IMR-90 (cell line): ENCODE measurements at regions not wholly inside any gene's neighbourhood (a gene's known extent, or its start where the extent isn't known, plus 50 kb on each side); places are given as distances from the start of the nearest gene placed in this dataset.

ENCODE experiments used
- ATAC-seq: fragments of 200-7000 bp; cut with Tn5 transposase; 2 replicates; pipeline ENCODE4 v1.9.1; 2020; ENCODE audit warnings: low read depth, mild to moderate bottlenecking, moderate library complexity
- BruUV-seq: library from RNA; stranded (reverse); fragments of 400-500 nt; replicated peaks from 2 replicates; lab custom pipeline; 2021; lab: Mats Ljungman, UMichigan
- CTCF ChIA-PET: fragments of 300-600 bp; formaldehyde crosslinking; extraction: SDS; loops from one replicate; lab custom pipeline; 2021; ENCODE audit warnings: antibody characterized with exemption; lab: Yijun Ruan, JAX
- POLR2A ChIA-PET: fragments of 300-600 bp; sonication (Branson Sonifier 250); formaldehyde crosslinking; loops from one replicate; lab custom pipeline; 2022; ENCODE audit warnings: antibody characterized with exemption; ENCODE audit not compliant: unreplicated experiment; lab: Charles Lee
- DNase-seq: peaks from one replicate; pipeline ENCODE4 v3.0.0; 2013
- H2AFZ ChIP-seq: replicated peaks from 2 replicates; pipeline ENCODE3; 2013; ENCODE audit warnings: low read length, mild to moderate bottlenecking; ENCODE audit not compliant: poor library complexity
- H2AK5ac ChIP-seq: 2 replicates; pipeline ENCODE4 v1.6.1; 2013; ENCODE audit warnings: low read depth, low read length, inconsistent platforms
- H2AK9ac ChIP-seq: replicated peaks from 2 replicates; pipeline ENCODE3; 2013; ENCODE audit warnings: mild to moderate bottlenecking, low read depth, low read length, moderate library complexity; ENCODE audit not compliant: poor library complexity
- H2BK120ac ChIP-seq: 2 replicates; pipeline ENCODE4 v1.6.1; 2013; ENCODE audit warnings: low read depth, low read length, inconsistent platforms
- H2BK15ac ChIP-seq: 3 replicates; pipeline ENCODE4 v1.6.1; 2013; ENCODE audit warnings: low read depth, low read length, inconsistent platforms
- H2BK20ac ChIP-seq: 2 replicates; pipeline ENCODE4 v1.6.1; 2013; ENCODE audit warnings: low read depth, mild to moderate bottlenecking, inconsistent platforms, low read length, moderate library complexity
- H2BK5ac ChIP-seq: 2 replicates; pipeline ENCODE4 v1.6.1; 2013; ENCODE audit warnings: mild to moderate bottlenecking, low read depth, low read length, inconsistent platforms; ENCODE audit not compliant: poor library complexity, severe bottlenecking
- H3K14ac ChIP-seq: replicated peaks from 2 replicates; pipeline ENCODE4 v1.6.1; 2013; ENCODE audit warnings: low read depth, low read length, inconsistent platforms
- H3K18ac ChIP-seq: 2 replicates; pipeline ENCODE4 v1.6.1; 2013; ENCODE audit warnings: low read depth, low read length, control low read depth
- H3K23ac ChIP-seq: 2 replicates; pipeline ENCODE4 v1.6.1; 2013; ENCODE audit warnings: low read depth, low read length, inconsistent platforms
- H3K27ac ChIP-seq: 2 replicates; pipeline ENCODE4 v1.5.1; 2013; ENCODE audit warnings: mild to moderate bottlenecking, control low read depth, low read length; ENCODE audit not compliant: insufficient read depth
- H3K27me3 ChIP-seq: 2 replicates; pipeline ENCODE4 v1.6.1; 2013; ENCODE audit warnings: low read length; ENCODE audit not compliant: control insufficient read depth, insufficient read depth
- H3K36me3 ChIP-seq: 2 replicates; pipeline ENCODE4 v1.6.1; 2013; ENCODE audit warnings: low read length, mixed read lengths; ENCODE audit not compliant: control insufficient read depth, insufficient read depth
- H3K4ac ChIP-seq: 2 replicates; pipeline ENCODE4 v1.6.1; 2013; ENCODE audit warnings: low read depth, low read length, inconsistent platforms
- H3K4me1 ChIP-seq: 2 replicates; pipeline ENCODE4 v1.6.1; 2013; ENCODE audit warnings: low read length, mixed read lengths; ENCODE audit not compliant: control insufficient read depth, insufficient read depth
- H3K4me2 ChIP-seq: 2 replicates; pipeline ENCODE4 v1.6.1; 2013; ENCODE audit warnings: low read depth, mild to moderate bottlenecking, control low read depth, low read length, moderate library complexity
- H3K4me3 ChIP-seq: 2 replicates; pipeline ENCODE4 v1.5.1; 2013; ENCODE audit warnings: low read depth, mild to moderate bottlenecking, control low read depth, low read length, moderate library complexity; ENCODE audit not compliant: insufficient read depth
- H3K56ac ChIP-seq: 2 replicates; pipeline ENCODE4 v1.6.1; 2013; ENCODE audit warnings: low read length, inconsistent platforms; ENCODE audit not compliant: insufficient read depth; ENCODE audit errors: extremely low read depth
- H3K79me1 ChIP-seq, 2 experiments: 2 replicates each; pipeline ENCODE4 v1.6.1; 2013; ENCODE audit warnings: low read length in 2 of 2, inconsistent platforms in 1 of 2, low read depth in 1 of 2
- H3K9ac ChIP-seq: 2 replicates; pipeline ENCODE4 v1.6.1; 2013; ENCODE audit warnings: low read depth, low read length, control low read depth
- H3K9me1 ChIP-seq: 2 replicates; pipeline ENCODE4 v1.6.1; 2013; ENCODE audit warnings: low read length, inconsistent platforms; ENCODE audit not compliant: insufficient read depth
- H3K9me3 ChIP-seq: 2 replicates; pipeline ENCODE4 v1.6.1; 2013; ENCODE audit warnings: low read length; ENCODE audit not compliant: control insufficient read depth, insufficient read depth
- H4K20me1 ChIP-seq: 2 replicates; pipeline ENCODE4 v1.6.1; 2013; ENCODE audit warnings: low read length, inconsistent platforms; ENCODE audit not compliant: insufficient read depth
- H4K5ac ChIP-seq: 2 replicates; pipeline ENCODE4 v1.6.1; 2013; ENCODE audit warnings: mild to moderate bottlenecking, low read depth, low read length, control low read depth
- H4K8ac ChIP-seq, 2 experiments: 2 replicates each; pipeline ENCODE4 v1.6.1; 2013; ENCODE audit warnings: low read depth in 2 of 2, low read length in 2 of 2, control low read depth in 1 of 2, inconsistent platforms in 1 of 2
- H4K91ac ChIP-seq: 2 replicates; pipeline ENCODE4 v1.6.1; 2013; ENCODE audit warnings: low read depth, low read length, inconsistent platforms; ENCODE audit not compliant: insufficient read depth
- CHD1 ChIP-seq: IDR thresholded peaks from 2 replicates; pipeline ENCODE4 v1.6.1; 2012; ENCODE audit warnings: low read depth, low read length, improper control_type of control experiment
- FOS ChIP-seq: fragments of 150-350 bp; IDR thresholded peaks from 2 replicates; pipeline ENCODE4 v1.6.1; 2016; ENCODE audit warnings: low read depth, low read length
- MAZ ChIP-seq: IDR thresholded peaks from 2 replicates; pipeline ENCODE4 v1.6.1; 2012; ENCODE audit warnings: low read depth, mild to moderate bottlenecking, low read length, improper control_type of control experiment, moderate library complexity, borderline replicate concordance
- WGBS, 2 experiments: methylation state at CpG; one replicate each; pipeline versions ENCODE4 v1.1.5 to v1.1.7; 2013; ENCODE audit warnings: missing lambda C conversion rate in 2 of 2; ENCODE audit not compliant: insufficient read length in 1 of 2; ENCODE audit errors: extremely low coverage in 2 of 2; 5-methylcytosine and 5-hydroxymethylcytosine counted together
- dilution Hi-C: fragments of 300-500 bp; cut with HindIII; formaldehyde crosslinking; loops from one replicate; pipeline ENCODE4 v1.14.3; 2018; ENCODE audit warnings: low sequenced_read_pairs; ENCODE audit not compliant: unreplicated experiment
- in situ Hi-C: fragments of 300-500 bp; cut with MboI; formaldehyde crosslinking; loops from 3 replicates; pipeline ENCODE4 v1.14.3; 2019; ENCODE audit warnings: low sequenced_read_pairs, inconsistent platforms, mixed read lengths
- intact Hi-C: fragments of 100-400 bp; cut with micrococcal nuclease; formaldehyde crosslinking; loops from 2 replicates; pipeline ENCODE4 v1.10.0; 2022
- TF ChIP-seq, protein P1 (sequence below): fragments of 150-350 bp; IDR thresholded peaks from 2 replicates; pipeline ENCODE4 v1.6.1; 2016; ENCODE audit warnings: low read depth, mild to moderate bottlenecking, low read length, moderate library complexity, borderline replicate concordance

DNA sequence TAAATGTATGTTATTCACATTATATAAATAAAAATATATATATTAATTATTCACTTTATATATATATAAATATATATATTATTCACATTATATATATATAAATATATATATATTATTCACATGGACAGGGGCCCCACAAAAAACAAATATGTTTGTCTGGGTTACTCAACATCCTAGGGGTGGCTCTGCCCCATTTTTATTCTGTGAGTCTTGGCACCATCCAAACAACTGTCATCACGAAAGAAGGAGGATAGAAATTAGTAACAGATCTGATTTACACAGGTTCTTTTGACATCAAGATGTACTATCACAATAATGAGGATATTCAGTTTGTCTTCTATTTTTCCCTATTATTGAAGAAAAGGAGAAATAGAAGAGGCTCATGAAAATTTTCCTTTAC, 187.3 kb downstream of the GPX5 start:
- no peaks in the 10 kb centered on the region for H3K27me3 ChIP-seq
- no peak overlapping the region for H2AK9ac ChIP-seq
- H3K79me1 ChIP-seq = no peaks in the 10 kb centered on the region
- no peak overlapping the region for H3K14ac ChIP-seq
- no peaks in the 10 kb centered on the region for H3K36me3 ChIP-seq
- H3K18ac ChIP-seq = no peak overlapping the region
- DNase-seq (no peak), ATAC-seq (no peak)
- no peak overlapping the region for H3K56ac ChIP-seq
- H3K4me2 ChIP-seq = no peak overlapping the region
- intact Hi-C loops = no loop called here
- ChIA-PET POLR2A (no interaction called here), CTCF (no interaction called here)
- no TSS peak for BruUV-seq
- dilution Hi-C loops = no loop called here
- H3K9ac ChIP-seq = no peak overlapping the region
- H2BK20ac ChIP-seq = no peak overlapping the region
- no peak overlapping the region for H2AFZ ChIP-seq
- H3K27ac ChIP-seq = no peak overlapping the region
- no peak overlapping the region for H2BK120ac ChIP-seq
- TF ChIP-seq, protein P1, sequence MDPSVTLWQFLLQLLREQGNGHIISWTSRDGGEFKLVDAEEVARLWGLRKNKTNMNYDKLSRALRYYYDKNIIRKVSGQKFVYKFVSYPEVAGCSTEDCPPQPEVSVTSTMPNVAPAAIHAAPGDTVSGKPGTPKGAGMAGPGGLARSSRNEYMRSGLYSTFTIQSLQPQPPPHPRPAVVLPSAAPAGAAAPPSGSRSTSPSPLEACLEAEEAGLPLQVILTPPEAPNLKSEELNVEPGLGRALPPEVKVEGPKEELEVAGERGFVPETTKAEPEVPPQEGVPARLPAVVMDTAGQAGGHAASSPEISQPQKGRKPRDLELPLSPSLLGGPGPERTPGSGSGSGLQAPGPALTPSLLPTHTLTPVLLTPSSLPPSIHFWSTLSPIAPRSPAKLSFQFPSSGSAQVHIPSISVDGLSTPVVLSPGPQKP = no peak
- TF ChIP-seq MAZ (no peak), FOS (no peak), CHD1 (no peak)
- H3K9me1 ChIP-seq = no peaks in the 10 kb centered on the region
- no peaks in the 10 kb centered on the region for H3K4me1 ChIP-seq
- H4K8ac ChIP-seq = no peak overlapping the region
- in situ Hi-C loops = no loop called here
- H3K23ac ChIP-seq = no peak overlapping the region
- H2BK15ac ChIP-seq = no peak overlapping the region
- no peaks in the 10 kb centered on the region for H3K9me3 ChIP-seq
- no peak overlapping the region for H3K4me3 ChIP-seq
- H2AK5ac ChIP-seq = no peak overlapping the region
- H4K91ac ChIP-seq = no peak overlapping the region
- no CpG with 5 or more reads among the region's 1 CpG for WGBS, 2 experiments
- H4K5ac ChIP-seq = no peak overlapping the region
- H3K4ac ChIP-seq = no peak overlapping the region
- H2BK5ac ChIP-seq = no peak overlapping the region
- H4K20me1 ChIP-seq = no peaks in the 10 kb centered on the region
